GM06990 (cell line): ENCODE measurements at regions not wholly inside any gene's neighbourhood (a gene's known extent, or its start where the extent isn't known, plus 50 kb on each side); places are given as distances from the start of the nearest gene placed in this dataset.
"Not testable (repeated sequence)": the region's sequence is repeated elsewhere in the genome, so short reads cannot be mapped to it uniquely, and the experiment has no call there.

ENCODE experiments used
- DNase-seq: peaks from one replicate; pipeline ENCODE4 v3.0.0-alpha.2; 2011; ENCODE audit not compliant: insufficient read length; ENCODE audit errors: extremely low read depth
- H3K27me3 ChIP-seq: replicated peaks from 2 replicates; pipeline ENCODE4 v1.6.0; 2011; ENCODE audit warnings: low read length; ENCODE audit not compliant: control insufficient read depth, insufficient read depth
- H3K36me3 ChIP-seq: 2 replicates; pipeline ENCODE4 v1.5.1; 2011; ENCODE audit warnings: low read length; ENCODE audit not compliant: control insufficient read depth, insufficient read depth
- H3K4me3 ChIP-seq: replicated peaks from 2 replicates; pipeline ENCODE4 v1.5.1; 2011; ENCODE audit warnings: low read depth, mild to moderate bottlenecking, control low read depth, low read length
- TF ChIP-seq, protein P1 (sequence below): IDR thresholded peaks from 2 replicates; pipeline ENCODE4 v1.5.1; 2011; ENCODE audit warnings: low read length, control low read depth, mild to moderate bottlenecking, inconsistent platforms; ENCODE audit not compliant: insufficient read depth, poor library complexity, severe bottlenecking

DNA sequence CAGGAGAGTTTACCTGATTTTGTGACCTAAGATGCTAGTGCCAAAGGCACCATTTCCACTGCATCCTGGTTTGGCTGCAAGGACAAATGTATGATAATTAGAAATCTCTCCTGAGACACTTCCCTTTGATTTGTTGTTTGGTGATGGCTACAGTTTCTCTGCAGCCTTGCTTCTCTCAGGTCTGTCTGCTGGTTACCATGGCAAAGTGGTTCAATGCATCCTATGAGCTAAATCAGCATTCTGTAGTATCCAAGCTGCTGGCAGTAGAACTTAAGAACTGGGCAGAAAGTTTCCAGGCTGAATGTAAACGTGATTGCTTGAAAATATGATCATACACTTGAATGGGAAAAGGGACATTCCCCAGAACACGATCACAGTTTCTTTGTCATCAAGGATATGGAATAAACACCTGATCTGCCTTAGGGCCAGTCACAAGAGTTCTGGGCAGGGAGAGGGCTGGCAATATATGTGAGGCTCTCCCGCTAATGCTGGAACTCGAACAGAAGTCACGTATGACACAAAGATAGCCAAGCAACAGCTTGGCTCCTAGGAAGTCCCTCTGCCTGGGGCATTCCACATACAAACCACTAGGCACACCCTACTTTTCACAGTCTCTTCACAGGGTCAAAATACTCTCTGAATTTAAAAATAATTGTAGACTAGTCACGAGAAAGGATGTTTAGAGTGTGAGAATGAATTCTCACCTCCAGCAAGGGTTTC is 138.1 kb upstream of the GRAMD2B start:
- DNase-seq = no peak
- no peaks in the 10 kb centered on the region for H3K27me3 ChIP-seq
- no peaks in the 10 kb centered on the region for H3K36me3 ChIP-seq
- TF ChIP-seq, protein P1, sequence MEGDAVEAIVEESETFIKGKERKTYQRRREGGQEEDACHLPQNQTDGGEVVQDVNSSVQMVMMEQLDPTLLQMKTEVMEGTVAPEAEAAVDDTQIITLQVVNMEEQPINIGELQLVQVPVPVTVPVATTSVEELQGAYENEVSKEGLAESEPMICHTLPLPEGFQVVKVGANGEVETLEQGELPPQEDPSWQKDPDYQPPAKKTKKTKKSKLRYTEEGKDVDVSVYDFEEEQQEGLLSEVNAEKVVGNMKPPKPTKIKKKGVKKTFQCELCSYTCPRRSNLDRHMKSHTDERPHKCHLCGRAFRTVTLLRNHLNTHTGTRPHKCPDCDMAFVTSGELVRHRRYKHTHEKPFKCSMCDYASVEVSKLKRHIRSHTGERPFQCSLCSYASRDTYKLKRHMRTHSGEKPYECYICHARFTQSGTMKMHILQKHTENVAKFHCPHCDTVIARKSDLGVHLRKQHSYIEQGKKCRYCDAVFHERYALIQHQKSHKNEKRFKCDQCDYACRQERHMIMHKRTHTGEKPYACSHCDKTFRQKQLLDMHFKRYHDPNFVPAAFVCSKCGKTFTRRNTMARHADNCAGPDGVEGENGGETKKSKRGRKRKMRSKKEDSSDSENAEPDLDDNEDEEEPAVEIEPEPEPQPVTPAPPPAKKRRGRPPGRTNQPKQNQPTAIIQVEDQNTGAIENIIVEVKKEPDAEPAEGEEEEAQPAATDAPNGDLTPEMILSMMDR = no peak
- no peak overlapping the region for H3K4me3 ChIP-seq

DNA sequence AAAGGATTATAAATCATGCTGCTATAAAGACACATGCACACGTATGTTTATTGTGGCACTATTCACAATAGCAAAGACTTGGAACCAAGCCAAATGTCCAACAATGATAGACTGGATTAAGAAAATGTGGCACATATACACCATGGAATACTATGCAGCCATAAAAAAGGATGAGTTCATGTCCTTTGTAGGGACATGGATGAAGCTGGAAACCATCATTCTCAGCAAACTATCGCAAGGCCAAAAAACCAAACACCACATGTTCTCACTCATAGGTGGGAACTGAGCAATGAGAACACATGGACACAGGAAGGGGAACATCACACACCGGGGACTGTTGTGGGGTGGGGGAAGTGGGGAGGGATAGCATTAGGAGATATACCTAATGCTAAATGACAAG is 127.1 kb upstream of the GRAMD2B start:
- not testable (repeated sequence) for H3K4me3 ChIP-seq, H3K27me3 ChIP-seq, DNase-seq, H3K36me3 ChIP-seq

DNA sequence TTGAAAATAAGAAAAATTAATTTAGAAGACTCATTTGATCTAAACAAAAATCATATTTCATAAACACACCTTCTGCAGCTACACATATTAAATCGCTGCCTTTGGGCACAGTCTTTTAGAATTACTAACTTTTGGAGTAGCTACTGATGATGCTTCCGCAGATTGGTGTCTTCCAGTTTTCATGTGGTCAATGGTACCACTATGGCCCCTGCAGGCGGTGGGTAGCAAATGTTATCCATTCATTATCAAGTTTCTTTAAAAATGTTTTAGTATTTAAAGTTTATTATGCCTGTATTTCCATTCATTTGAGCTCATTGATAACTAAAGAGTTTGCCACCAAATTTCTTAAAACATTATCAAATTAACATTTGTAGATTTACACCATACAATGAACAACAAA is 122.9 kb upstream of the GRAMD2B start:
- no peaks in the 10 kb centered on the region for H3K27me3 ChIP-seq
- TF ChIP-seq, protein P1 = no peak
- H3K4me3 ChIP-seq = no peak overlapping the region
- H3K36me3 ChIP-seq = no peaks in the 10 kb centered on the region
- DNase-seq = no peak

DNA sequence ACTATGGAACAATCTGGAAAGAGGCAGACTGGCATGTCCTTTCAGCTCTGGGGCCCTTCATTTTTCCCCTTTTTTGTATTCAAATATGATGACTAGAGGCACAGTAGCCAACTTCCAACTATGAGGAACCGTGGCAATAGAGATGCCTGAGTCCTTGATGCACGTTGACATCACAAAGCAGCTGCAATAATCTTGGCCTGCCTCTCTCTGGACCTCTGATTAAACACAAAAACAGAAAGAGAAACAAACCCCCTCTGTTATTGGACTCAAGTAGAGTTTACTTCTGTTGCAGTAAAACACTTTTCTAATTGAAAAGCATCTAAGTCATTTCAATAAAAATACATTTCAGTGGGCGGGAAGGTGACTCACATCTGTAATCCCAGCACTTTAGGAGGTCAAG is 122.2 kb upstream of the GRAMD2B start:
- TF ChIP-seq, protein P1 = no peak
- H3K27me3 ChIP-seq = no peaks in the 10 kb centered on the region
- no peak for DNase-seq
- no peaks in the 10 kb centered on the region for H3K36me3 ChIP-seq
- no peak overlapping the region for H3K4me3 ChIP-seq

DNA sequence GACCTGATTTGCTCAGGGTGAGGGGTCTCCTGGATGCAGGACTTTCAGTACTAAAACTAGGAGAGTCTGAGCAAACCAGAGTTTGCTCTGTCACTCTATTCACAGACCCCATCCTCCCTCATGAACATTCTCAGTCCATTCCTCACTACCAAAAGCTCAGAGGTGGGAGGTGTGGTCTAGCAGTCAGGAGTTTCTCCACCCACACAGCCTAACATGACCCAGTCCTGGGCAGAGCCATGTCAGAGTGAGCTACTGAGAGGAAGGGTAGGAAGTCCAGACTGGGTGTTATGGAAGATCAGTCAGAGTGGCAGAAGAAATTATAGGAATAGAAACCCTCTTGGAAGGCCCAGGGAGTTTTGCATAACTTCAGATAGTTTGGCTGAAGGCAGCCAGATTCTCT is 113.3 kb upstream of the GRAMD2B start:
- no peak overlapping the region for H3K4me3 ChIP-seq
- no peak for DNase-seq

DNA sequence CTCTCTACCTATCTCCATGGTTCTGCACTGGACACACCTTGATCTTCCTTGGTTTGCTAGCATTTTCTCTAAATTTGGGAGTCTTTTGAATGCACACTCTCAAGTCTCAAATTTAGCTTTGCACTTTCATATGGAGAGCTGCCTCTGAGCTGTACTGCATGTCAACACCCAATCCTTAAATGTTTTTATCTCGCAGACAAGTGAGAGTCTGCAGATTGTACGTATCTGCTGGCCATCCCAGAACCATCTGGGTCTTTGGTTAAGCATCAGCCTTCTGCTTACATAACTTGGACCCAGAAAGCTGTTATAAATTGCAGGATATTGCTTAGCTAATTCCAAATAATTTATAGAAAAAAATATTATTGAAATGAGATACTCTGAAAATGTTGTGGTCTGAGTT is 111.4 kb upstream of the GRAMD2B start:
- Histone ChIP-seq H3K36me3 (no peaks in the 10 kb centered on the region), H3K4me3 (no peak overlapping the region), H3K27me3 (no peaks in the 10 kb centered on the region)
- TF ChIP-seq, protein P1 = no peak
- DNase-seq = no peak

More for the DNA sequence above, 113.3 kb upstream of the GRAMD2B start:
- H3K36me3 ChIP-seq = no peaks in the 10 kb centered on the region
- TF ChIP-seq, protein P1 = no peak
- H3K27me3 ChIP-seq = no peaks in the 10 kb centered on the region
